ENCODE measurements at regions not wholly inside any gene's neighbourhood (a gene's known extent, or its start where the extent isn't known, plus 50 kb on each side); places are given as distances from the start of the nearest gene placed in this dataset.

DNA sequence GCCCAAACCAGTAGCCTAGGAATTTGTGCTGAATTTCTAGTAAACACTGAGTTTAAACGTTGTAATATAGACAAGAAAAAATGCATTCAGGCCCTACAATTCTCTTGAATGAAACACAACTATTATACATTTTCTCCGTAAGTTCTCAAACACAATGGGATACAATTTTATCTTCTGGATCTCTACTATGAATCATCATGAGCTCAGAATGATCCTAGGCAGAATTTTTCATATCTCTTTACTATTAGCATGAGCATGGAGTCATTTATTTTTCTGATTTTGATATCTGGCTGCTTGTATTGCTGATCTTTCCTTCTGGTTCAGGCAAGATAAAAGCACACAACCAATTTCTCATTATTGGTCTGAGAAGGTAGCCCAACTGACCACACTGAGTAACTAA lies 1123.4 kb upstream of the RAG2 start:
- TF ChIP-seq TP53 (CRISPR knock-in tag; IDR thresholded peaks at IDR 0.05) (no peak), CTCF (IDR thresholded peaks at IDR 0.05) (no peak), GRHL2 (CRISPR knock-in tag; IDR thresholded peaks at IDR 0.05; ENCODE audit: insufficient replicate concordance, severe bottlenecking) (no peak), IRF2 (CRISPR knock-in tag; IDR thresholded peaks at IDR 0.05; ENCODE audit: borderline replicate concordance, low read depth) (no peak), ZNF317 (CRISPR knock-in tag; IDR thresholded peaks at IDR 0.05; ENCODE audit: borderline replicate concordance, low read depth) (no peak), ZNF232 (CRISPR knock-in tag; IDR thresholded peaks at IDR 0.05) (no peak), ATF2 (CRISPR knock-in tag; IDR thresholded peaks at IDR 0.05; ENCODE audit: borderline replicate concordance, low read depth) (no peak)
- TF ChIP-seq, protein P1, sequence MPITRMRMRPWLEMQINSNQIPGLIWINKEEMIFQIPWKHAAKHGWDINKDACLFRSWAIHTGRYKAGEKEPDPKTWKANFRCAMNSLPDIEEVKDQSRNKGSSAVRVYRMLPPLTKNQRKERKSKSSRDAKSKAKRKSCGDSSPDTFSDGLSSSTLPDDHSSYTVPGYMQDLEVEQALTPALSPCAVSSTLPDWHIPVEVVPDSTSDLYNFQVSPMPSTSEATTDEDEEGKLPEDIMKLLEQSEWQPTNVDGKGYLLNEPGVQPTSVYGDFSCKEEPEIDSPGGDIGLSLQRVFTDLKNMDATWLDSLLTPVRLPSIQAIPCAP (CRISPR knock-in tag; IDR thresholded peaks at IDR 0.05) = no peak
- TF ChIP-seq, protein P2, sequence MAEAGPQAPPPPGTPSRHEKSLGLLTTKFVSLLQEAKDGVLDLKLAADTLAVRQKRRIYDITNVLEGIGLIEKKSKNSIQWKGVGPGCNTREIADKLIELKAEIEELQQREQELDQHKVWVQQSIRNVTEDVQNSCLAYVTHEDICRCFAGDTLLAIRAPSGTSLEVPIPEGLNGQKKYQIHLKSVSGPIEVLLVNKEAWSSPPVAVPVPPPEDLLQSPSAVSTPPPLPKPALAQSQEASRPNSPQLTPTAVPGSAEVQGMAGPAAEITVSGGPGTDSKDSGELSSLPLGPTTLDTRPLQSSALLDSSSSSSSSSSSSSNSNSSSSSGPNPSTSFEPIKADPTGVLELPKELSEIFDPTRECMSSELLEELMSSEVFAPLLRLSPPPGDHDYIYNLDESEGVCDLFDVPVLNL (CRISPR knock-in tag; IDR thresholded peaks at IDR 0.05; ENCODE audit: borderline replicate concordance, low read depth) = no peak

All from WTC11 (cell line).